HCT116 (cell line): ENCODE measurements at regions not wholly inside any gene's neighbourhood (a gene's known extent, or its start where the extent isn't known, plus 50 kb on each side); places are given as distances from the start of the nearest gene placed in this dataset.

Source experiments
- ATAC-seq: fragments of 200-7000 bp; cut with Tn5 transposase; 2 replicates; pipeline ENCODE4 v1.9.1; 2020; ENCODE audit warnings: mild to moderate bottlenecking, moderate library complexity
- BruUV-seq: library from RNA; stranded (reverse); fragments of 400-500 nt; replicated peaks from 2 replicates; lab custom pipeline; 2021; lab: Mats Ljungman, UMichigan
- CTCF ChIA-PET: fragments of 300-600 bp; sonication (Branson Sonifier 250); formaldehyde crosslinking; loops from one replicate; lab custom pipeline; 2021; ENCODE audit warnings: antibody characterized with exemption; lab: Charles Lee
- POLR2A ChIA-PET: fragments of 300-600, 350-600 bp; sonication (Branson Sonifier 250); formaldehyde crosslinking; loops from one replicate; lab custom pipeline; 2021; ENCODE audit warnings: antibody characterized with exemption; lab: Charles Lee
- RAD21 ChIA-PET, 2 experiments: fragments of 300-600 bp; sonication (Branson Sonifier 250); formaldehyde crosslinking; loops; one replicate each; lab custom pipeline; 2023; ENCODE audit warnings: low total read pairs in 2 of 2; ENCODE audit not compliant: uncharacterized antibody in 2 of 2, unreplicated experiment in 2 of 2, low non-redundant PET in 1 of 2; lab: Charles Lee
- DNase-seq: peaks from one replicate; pipeline ENCODE4 v3.0.0-alpha.2; 2010; ENCODE audit warnings: low read depth, low spot score
- H2AFZ ChIP-seq: fragments of 200-600 bp; shearing (Covaris generic), sonication (generic); 2 replicates; pipeline ENCODE4 v1.6.1; 2017; ENCODE audit warnings: low read depth, mixed run types, mixed read lengths, antibody characterized with exemption, low read length; ENCODE audit not compliant: poor library complexity, severe bottlenecking
- H3K27ac ChIP-seq: 2 replicates; pipeline ENCODE4 v1.5.1; 2012; ENCODE audit warnings: low read depth, low read length
- H3K27me3 ChIP-seq: fragments of 200-600 bp; sonication (generic); 2 replicates; pipeline ENCODE4 v1.6.1; 2016; ENCODE audit warnings: mixed run types, low read length, mixed read lengths; ENCODE audit not compliant: insufficient read depth
- H3K36me3 ChIP-seq, 2 experiments: fragments of 200-500 bp in 1 of 2; fragments of 200-600 bp in 1 of 2; sonication (Bioruptor generic) in 1 of 2; sonication (generic) in 1 of 2; 2 replicates each; pipeline versions ENCODE4 v1.5.1 to v1.6.1; 2014 to 2016; ENCODE audit warnings: low read length in 2 of 2, inconsistent platforms in 1 of 2, mixed read lengths in 1 of 2, mixed run types in 1 of 2; ENCODE audit not compliant: insufficient read depth in 2 of 2, control insufficient read depth in 1 of 2
- H3K4me1 ChIP-seq, 2 experiments: fragments of 200-600 bp in 1 of 2; sonication (generic) in 1 of 2; 2 replicates each; pipeline versions ENCODE4 v1.5.1 to v1.6.1; 2012 to 2017; ENCODE audit warnings: low read length in 2 of 2, inconsistent platforms in 1 of 2, mild to moderate bottlenecking in 1 of 2, mixed read lengths in 1 of 2, mixed run types in 1 of 2, moderate library complexity in 1 of 2; ENCODE audit not compliant: insufficient read depth in 2 of 2, control insufficient read depth in 1 of 2
- H3K4me2 ChIP-seq: fragments of 200-600 bp; sonication (generic); 2 replicates; pipeline ENCODE4 v1.6.1; 2017; ENCODE audit warnings: mixed run types, low read length, mixed read lengths
- H3K4me3 ChIP-seq, 2 experiments: fragments of 200-600 bp in 1 of 2; sonication (generic) in 1 of 2; replicated peaks in 1 of 2; 2 replicates each; pipeline ENCODE4 v1.5.1; 2011 to 2016; ENCODE audit warnings: low read length in 2 of 2, control low read depth in 1 of 2, low read depth in 1 of 2, mild to moderate bottlenecking in 1 of 2, mixed read lengths in 1 of 2, mixed run types in 1 of 2
- H3K79me2 ChIP-seq: fragments of 200-600 bp; sonication (generic); 2 replicates; pipeline ENCODE4 v1.6.1; 2017; ENCODE audit warnings: mild to moderate bottlenecking, mixed run types, low read length, moderate library complexity, mixed read lengths; ENCODE audit not compliant: insufficient read depth
- H3K9ac ChIP-seq: fragments of 200-600 bp; sonication (generic); 2 replicates; pipeline ENCODE4 v1.6.1; 2016; ENCODE audit warnings: low read length, mixed read lengths
- H3K9me2 ChIP-seq: fragments of 200-600 bp; sonication (generic), shearing (Covaris generic); 2 replicates; pipeline ENCODE4 v1.6.1; 2017; ENCODE audit warnings: mixed run types, mild to moderate bottlenecking, moderate library complexity; ENCODE audit not compliant: insufficient read depth
- H3K9me3 ChIP-seq, 2 experiments: fragments of 200-500 bp in 1 of 2; fragments of 200-600 bp in 1 of 2; sonication (Bioruptor generic) in 1 of 2; sonication (generic) in 1 of 2; 2 replicates each; pipeline ENCODE4 v1.6.1; 2014 to 2017; ENCODE audit warnings: low read length in 2 of 2, mixed read lengths in 2 of 2, inconsistent platforms in 1 of 2, low read depth in 1 of 2, mild to moderate bottlenecking in 1 of 2, mixed run types in 1 of 2, moderate library complexity in 1 of 2; ENCODE audit not compliant: control insufficient read depth in 1 of 2, insufficient read depth in 1 of 2
- H4K20me1 ChIP-seq: fragments of 200-600 bp; sonication (generic), shearing (Covaris generic); 2 replicates; pipeline ENCODE4 v1.6.1; 2017; ENCODE audit warnings: mixed run types, mild to moderate bottlenecking, moderate library complexity; ENCODE audit not compliant: insufficient read depth
- ATF3 ChIP-seq: IDR thresholded peaks from 2 replicates; pipeline ENCODE4 v1.6.1; 2012
- CBX3 ChIP-seq: IDR thresholded peaks from 2 replicates; pipeline ENCODE4 v1.6.1; 2012; ENCODE audit warnings: low read depth
- ELF1 ChIP-seq: IDR thresholded peaks from 2 replicates; pipeline ENCODE4 v1.6.1; 2012; ENCODE audit warnings: low read depth, borderline replicate concordance
- EZH2 ChIP-seq: fragments of 200-600 bp; sonication (generic); IDR thresholded peaks from 2 replicates; pipeline ENCODE4 v1.6.1; 2017; ENCODE audit warnings: antibody characterized with exemption, mixed run types
- FOSL1 ChIP-seq: IDR thresholded peaks from 2 replicates; pipeline ENCODE4 v1.6.1; 2012; ENCODE audit warnings: low read depth
- MAX ChIP-seq: IDR thresholded peaks from 2 replicates; pipeline ENCODE4 v1.6.1; 2012
- POLR2A ChIP-seq: IDR thresholded peaks from 2 replicates; pipeline ENCODE4 v1.7.0; 2011; ENCODE audit warnings: borderline replicate concordance; ENCODE audit not compliant: insufficient read depth, insufficient read length; ENCODE audit errors: extremely low read depth
- POLR2AphosphoS5 ChIP-seq: IDR thresholded peaks from 2 replicates; pipeline ENCODE4 v1.6.1; 2011; ENCODE audit warnings: mild to moderate bottlenecking, low read depth, low read length, moderate library complexity
- REST ChIP-seq: IDR thresholded peaks from 2 replicates; pipeline ENCODE4 v1.6.1; 2012; ENCODE audit warnings: low read depth
- SP1 ChIP-seq: IDR thresholded peaks from 2 replicates; pipeline ENCODE4 v1.6.1; 2012; ENCODE audit warnings: low read depth
- SRF ChIP-seq: IDR thresholded peaks from 2 replicates; pipeline ENCODE4 v1.6.1; 2012; ENCODE audit warnings: low read depth
- TCF7L2 ChIP-seq: IDR thresholded peaks from 2 replicates; pipeline ENCODE4 v1.7.0; 2011; ENCODE audit warnings: borderline replicate concordance, inconsistent platforms; ENCODE audit not compliant: insufficient read depth, insufficient read length; ENCODE audit errors: extremely low read depth
- YY1 ChIP-seq: IDR thresholded peaks from 2 replicates; pipeline ENCODE4 v1.6.1; 2011; ENCODE audit warnings: low read length, low read depth, moderate library complexity, mild to moderate bottlenecking; ENCODE audit not compliant: insufficient replicate concordance; ENCODE audit errors: extremely low read depth
- ZBTB33 ChIP-seq: IDR thresholded peaks from 2 replicates; pipeline ENCODE4 v1.6.1; 2011; ENCODE audit warnings: mild to moderate bottlenecking, low read length, moderate library complexity; ENCODE audit not compliant: insufficient replicate concordance; ENCODE audit errors: extremely low read depth
- ZFX ChIP-seq: fragments of 450-650 bp; IDR thresholded peaks from 2 replicates; pipeline ENCODE4 v1.6.1; 2017
- ZNF274 ChIP-seq: fragments of 200-500 bp; sonication (Bioruptor generic); IDR thresholded peaks from 2 replicates; pipeline ENCODE4 v1.6.1; 2014; ENCODE audit warnings: mild to moderate bottlenecking, low read depth, low read length, inconsistent platforms
- intact Hi-C: fragments of 100-400 bp; cut with micrococcal nuclease; formaldehyde crosslinking; loops from 2 replicates; pipeline ENCODE4 v1.10.0; 2022

- TF ChIP-seq REST (no peak), SRF (no peak), YY1 (no peak), EZH2 (no peak), MAX (no peak), TCF7L2 (no peak)
Observed at GRCh38 chr2:66021296-66021695, 413.6 kb upstream of the MEIS1 start (continued).

GRCh38 chr2:66017763-66018162 lies 417.2 kb upstream of the MEIS1 start:
- no peaks in the 10 kb centered on the region for H4K20me1 ChIP-seq
- DNase-seq (no peak), ATAC-seq (no peak)
- ChIA-PET CTCF (no interaction called here), RAD21 (no interaction called here), POLR2A (no interaction called here)
- H3K36me3 ChIP-seq: no peaks in the 10 kb centered on the region
- no peaks in the 10 kb centered on the region for H3K27me3 ChIP-seq
- no peak overlapping the region for H3K4me2 ChIP-seq
- H3K27ac ChIP-seq: no peak overlapping the region
- H3K9me2 ChIP-seq: no peaks in the 10 kb centered on the region
- no peak overlapping the region for H3K9ac ChIP-seq
- H3K79me2 ChIP-seq: no peaks in the 10 kb centered on the region
- H3K4me1 ChIP-seq: no peaks in the 10 kb centered on the region
- BruUV-seq: no TSS peak
- H2AFZ ChIP-seq: no peak overlapping the region
- intact Hi-C loops: no loop called here
- H3K9me3 ChIP-seq: no peaks in the 10 kb centered on the region
- no peak overlapping the region for H3K4me3 ChIP-seq
- TF ChIP-seq ELF1: no peak
- TF ChIP-seq REST: no peak
- no peak for TF ChIP-seq EZH2
- no peak for TF ChIP-seq POLR2AphosphoS5
- TF ChIP-seq POLR2A: no peak
- no peak for TF ChIP-seq ATF3
- TF ChIP-seq FOSL1: no peak
- TF ChIP-seq ZBTB33: no peak
- no peak for TF ChIP-seq ZNF274
- no peak for TF ChIP-seq ZFX
- TF ChIP-seq SP1: no peak
- TF ChIP-seq CBX3: no peak
- no peak for TF ChIP-seq TCF7L2
